ENCODE measurements at regions not wholly inside any gene's neighbourhood (a gene's known extent, or its start where the extent isn't known, plus 50 kb on each side); places are given as distances from the start of the nearest gene placed in this dataset.
"Not testable (repeated sequence)": the region's sequence is repeated elsewhere in the genome, so short reads cannot be mapped to it uniquely, and the experiment has no call there.

GRCh38 chr12:77251799-77252198 is 186.4 kb upstream of the E2F7 start:
- no peak for DNase-seq

DNA sequence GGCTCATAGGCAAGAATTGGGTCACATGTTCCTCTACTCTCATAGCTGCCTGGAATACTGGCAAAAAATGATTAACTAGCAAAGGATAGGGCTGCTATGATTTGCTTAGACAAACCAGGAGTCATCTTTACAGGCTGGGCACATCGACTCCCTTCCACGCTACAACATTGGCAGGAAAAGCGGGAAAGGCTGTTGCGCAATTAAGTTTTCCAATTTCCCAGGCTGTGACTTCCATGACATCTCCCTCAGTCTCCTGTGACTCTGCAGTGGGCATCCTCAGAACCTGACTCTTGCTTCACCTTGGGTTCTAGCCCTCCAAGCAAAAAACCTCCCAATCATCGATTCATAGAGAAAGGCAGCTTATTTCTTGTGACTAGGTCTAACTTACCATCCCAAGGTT is 184.5 kb upstream of the E2F7 start:
- no peak for DNase-seq

- no peak for DNase-seq
These were observed 182.7 kb upstream of the E2F7 start for GRCh38 chr12:77248036-77248435.

DNA sequence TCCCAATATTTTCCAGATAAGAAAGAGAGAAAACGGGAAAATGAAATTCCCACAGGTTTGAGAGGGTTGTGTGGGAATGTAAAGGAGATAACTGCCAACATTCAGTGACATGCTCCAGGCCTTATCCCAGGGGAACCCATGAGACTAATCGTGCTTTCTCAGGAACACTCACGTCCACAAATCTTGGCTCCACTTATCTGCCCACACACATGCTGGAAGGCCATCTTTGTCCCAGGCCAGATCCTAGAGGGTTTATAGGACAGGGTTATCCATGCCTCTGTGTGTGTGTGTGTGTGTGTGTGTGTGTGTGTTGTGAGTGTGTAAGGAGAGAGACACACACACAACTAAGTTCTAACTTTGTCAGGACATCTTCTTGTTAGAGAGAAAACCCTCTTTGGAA is 182.2 kb upstream of the E2F7 start:
- no peak for DNase-seq

GRCh38 chr12:77243345-77243744 is 178.0 kb upstream of the E2F7 start:
- no peak for DNase-seq

DNA sequence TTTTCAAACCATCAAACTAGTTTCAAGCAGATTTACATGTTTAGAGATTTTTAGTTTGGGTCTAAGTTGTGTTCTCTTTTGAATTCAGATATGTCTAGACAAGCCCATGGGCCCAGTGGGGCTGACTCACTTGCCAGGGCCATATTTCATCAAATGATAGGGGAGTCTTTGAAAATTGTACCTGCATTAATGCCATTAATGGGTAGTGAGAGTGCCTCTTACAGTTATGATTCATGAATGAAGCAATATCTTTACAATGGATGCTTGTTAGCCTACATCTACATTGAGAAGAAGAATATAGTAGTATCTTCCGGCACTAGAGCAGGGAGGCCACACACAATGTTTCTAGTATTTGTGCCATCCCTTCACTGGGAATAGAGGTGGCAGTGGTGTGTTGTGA is 174.2 kb upstream of the E2F7 start:
- DNase-seq = no peak

GRCh38 chr12:77238335-77238734 is 173.0 kb upstream of the E2F7 start:
- DNase-seq = no peak

GRCh38 chr12:77237896-77238295 is 172.5 kb upstream of the E2F7 start:
- DNase-seq = no peak

DNA sequence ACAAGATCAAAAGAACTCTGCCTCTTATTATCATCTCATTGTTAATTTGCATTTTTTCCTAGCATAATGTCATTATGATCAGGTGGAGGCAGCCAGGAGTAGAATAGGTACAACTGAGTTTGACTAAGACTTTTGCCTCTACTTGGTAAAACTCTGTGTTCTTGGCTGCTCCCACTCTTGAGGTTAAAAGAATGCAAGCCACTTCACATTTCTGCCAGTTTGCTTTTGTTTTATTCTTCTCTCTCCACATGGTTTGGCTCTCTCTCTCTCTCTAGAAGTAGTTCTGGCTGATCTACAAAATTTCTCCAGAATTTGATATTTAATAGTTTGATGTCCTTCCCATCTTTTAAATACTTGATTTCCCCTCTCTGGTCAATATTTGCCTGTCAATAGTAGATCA is 170.7 kb upstream of the E2F7 start:
- no peak for DNase-seq

GRCh38 chr12:77232045-77232444 is 166.7 kb upstream of the E2F7 start:
- DNase-seq = no peak

- DNase-seq = no peak
These were observed 166.1 kb upstream of the E2F7 start for GRCh38 chr12:77231501-77231918.

DNA sequence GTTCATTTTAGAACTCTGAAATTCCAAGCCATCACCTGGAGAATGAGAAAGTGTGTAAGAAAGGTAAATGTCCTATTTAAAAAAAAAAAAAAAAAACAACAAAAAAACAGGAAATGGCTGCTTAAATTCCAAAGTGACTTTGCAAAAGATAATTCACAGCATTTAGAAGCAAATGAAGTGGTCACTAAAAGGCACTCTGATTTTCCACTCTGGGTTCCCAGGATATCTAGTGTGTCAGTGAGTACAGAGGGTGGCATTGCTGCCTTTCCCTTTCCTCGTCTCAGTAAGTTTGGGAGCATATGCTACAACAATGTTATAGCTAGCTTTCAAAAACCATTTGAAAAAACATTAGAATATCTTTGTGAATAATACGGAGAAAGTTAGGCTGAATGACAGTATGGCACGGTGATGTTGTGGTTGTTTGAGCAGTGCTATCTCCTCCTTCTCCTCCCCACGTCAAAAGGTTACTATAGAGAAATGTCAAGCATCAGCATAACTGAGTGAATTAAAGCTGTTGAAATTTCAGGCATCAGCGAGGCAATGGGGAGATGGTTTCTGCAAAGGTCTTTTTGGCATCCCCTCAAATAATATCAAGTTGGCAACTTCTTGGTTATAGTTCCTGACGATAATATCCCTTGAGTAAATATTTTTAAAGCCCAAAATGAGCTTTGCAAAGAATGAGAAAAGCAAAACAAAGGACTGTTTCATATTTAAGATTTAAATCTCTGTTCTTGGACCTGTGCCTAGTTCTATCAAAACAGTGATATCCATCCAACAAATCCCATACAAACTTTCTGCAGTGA is 164.5 kb upstream of the E2F7 start:
- no peak for DNase-seq

GRCh38 chr12:77228376-77228775 is 163.0 kb upstream of the E2F7 start:
- DNase-seq = no peak

DNA sequence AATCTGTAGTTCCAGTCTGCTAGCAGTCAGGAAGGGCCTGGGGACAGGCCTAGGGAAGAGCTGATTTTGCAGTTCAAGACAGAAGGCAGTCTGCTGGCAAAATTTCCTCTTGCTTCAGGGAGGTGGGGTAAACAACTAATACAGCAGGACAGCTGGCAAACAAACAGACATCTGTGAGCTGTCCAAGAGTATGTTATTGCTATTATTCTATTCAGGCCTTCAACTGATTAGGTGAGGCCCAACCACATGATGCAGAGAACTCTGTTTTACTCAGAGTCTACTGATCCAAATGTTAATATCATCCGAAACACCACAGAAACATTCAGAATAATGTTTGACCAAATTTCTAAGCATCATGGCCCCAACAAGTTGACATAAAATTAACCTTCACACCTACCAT is 161.0 kb upstream of the E2F7 start:
- DNase-seq = no peak

DNA sequence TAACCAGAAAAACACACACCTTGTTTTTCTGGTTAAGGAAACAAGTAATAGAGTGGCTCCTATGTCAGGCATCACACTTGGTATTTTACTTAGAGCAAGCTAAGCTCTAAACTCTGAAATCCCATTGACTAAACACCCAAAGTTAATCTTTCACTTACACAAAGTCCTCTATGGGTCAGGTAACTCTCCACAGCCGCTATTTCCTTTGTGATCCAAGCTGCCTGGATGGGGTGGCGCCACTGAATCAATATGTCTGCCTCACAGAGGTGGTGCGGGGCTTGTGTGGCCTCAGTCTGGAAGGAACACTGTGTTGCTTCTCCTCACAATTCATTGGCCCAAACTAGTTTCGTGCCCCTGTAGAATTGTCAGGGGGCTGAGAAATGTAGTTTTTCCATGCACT is 160.0 kb upstream of the E2F7 start:
- no peak for DNase-seq

DNA sequence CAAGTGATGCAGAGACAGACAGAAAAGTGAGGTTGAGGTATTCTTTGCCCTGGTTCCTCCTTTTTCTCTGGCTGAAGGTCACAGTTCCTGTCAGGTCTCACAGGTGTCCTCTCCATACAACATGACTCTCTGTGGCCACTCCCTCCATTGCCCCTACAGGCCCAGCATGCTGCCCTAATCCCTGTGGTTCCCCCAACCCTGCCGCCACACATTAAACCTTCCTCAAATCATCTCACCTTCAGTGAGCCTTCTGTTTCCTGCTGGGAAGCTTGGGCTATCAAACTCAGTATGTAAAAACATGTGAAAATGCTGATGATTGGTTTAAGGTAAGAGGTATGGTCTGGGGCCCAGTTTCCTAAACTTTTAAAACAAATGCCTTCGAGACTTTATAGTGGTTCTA is 159.0 kb upstream of the E2F7 start:
- DNase-seq = no peak

DNA sequence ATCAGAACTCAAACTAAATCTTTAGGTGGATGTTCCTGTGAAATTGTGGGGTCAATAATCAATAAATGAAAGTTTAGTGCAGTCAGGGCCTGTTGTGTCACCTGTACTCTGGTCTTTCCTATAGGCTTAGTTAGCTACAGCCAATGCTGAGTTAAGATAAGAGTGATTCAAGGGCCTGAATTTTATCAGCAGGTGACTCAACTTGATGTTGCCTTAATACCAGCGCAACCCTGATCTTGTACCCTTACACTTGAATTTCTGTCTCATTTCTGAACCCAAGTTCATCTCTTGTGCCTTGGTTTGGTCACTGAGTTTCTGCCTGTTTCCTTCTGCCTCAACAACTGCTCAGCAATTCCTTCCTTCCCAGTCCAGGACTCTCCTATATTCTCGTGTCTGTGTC is 157.0 kb upstream of the E2F7 start:
- no peak for DNase-seq

DNA sequence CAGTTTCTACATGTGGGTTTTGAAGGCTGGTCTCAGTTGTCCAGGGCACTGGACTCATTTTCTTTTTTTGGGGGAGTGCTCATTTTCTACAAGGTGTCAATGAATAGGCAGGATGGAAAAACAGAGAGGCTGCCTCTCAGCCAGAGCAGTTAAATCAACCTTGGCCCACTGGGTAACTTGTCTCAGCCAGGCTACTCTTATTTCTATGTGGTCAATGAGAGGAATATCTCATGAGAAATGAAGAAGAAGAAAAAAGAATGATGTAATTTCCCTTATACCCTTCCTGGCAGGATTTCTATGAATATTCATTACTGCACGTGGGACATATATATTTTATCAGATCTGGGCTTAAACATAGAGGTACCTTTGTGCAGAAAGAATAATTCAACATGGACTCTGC is 155.2 kb upstream of the E2F7 start:
- DNase-seq = no peak

- DNase-seq = no peak
These were observed 152.9 kb upstream of the E2F7 start for GRCh38 chr12:77218278-77218677.

- not testable (repeated sequence) for DNase-seq
These were observed 150.8 kb upstream of the E2F7 start for GRCh38 chr12:77216136-77216535.

DNA sequence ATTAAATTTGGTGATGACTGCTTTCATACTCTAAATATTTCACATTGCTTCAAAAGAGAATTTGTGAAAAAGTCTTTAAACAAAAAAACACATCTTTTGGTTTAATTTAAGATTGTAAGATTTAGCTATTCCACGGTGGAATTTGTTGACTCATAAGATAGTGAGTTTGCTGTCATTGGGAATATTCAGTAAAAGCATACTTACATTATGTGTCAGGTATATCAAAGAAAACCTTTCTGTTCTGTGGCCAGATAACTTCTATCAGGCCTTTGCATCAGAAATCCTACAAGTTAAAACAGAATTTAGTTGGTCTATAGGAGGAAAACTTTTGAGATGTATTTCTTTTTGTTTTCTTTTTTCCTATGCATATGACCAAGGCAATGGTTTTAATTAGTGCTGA is 148.8 kb upstream of the E2F7 start:
- DNase-seq = no peak

DNA sequence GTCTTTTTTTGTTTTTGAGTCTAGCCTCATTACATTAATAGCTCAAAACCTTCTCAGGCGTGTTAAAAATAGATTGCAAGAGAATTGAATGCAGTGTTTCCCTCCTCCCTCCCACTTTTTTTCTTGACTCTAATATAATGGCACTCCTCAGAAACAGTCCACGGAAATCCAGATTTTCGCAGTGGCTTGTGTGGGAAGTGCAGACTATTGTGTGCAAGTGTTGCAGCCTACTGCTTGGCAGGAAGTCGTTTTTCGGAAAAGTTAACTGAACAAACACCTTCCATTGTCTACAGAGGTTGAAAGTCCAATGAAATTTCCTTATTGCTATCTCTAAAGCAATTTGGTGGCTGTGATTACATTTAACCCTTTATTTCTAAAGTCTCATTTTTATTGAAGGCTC is 147.9 kb upstream of the E2F7 start:
- no peak for DNase-seq

DNA sequence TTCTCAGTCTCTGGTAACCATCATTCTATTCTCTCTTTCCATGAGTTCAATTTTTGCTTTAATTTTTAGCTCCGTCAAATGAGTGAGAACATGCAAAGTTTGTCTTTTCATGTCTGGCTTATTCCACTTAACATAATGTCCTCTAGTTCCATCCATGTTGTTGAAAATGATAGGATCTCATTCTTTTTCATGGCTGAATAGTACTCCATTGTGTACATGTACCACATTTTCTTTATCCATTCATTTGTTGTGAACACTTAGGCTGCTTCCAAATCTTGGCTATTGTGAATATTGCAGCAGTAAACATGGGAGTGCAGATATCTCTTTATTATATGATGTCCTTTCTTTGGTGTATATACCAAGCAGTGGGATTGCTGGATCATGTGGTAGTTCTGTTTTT is 145.4 kb upstream of the E2F7 start:
- DNase-seq = no peak

GRCh38 chr12:77204083-77204482 is 138.7 kb upstream of the E2F7 start:
- DNase-seq = no peak

DNA sequence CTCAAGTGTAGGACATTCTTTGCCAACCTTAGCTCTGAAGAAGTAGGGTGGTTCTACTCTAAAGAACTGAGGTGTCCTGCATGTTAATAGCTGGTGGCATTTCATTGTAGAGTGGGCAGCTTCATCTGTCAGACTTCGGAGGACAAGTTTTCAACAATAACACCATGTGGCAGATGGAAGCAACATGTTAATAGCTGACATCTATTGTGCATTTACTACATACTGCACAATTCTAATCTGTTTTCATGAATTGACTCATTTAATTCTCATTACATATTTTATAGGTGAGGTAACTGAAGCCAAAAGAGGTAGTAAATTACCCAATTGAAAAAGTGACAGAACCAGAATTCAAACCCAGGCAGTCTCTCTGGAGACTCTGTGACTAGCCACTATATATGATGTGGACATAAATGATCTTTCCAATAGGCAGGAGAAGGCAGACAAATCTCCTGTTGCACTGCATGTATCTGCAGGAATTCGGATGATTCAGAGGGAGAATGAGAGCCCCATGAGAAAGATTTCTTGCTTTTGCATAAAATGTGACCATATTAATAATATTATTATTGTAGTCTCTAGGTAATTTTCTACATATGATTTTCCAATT is 137.2 kb upstream of the E2F7 start:
- DNase-seq = no peak
